ENCODE measurements at regions not wholly inside any gene's neighbourhood (a gene's known extent, or its start where the extent isn't known, plus 50 kb on each side); places are given as distances from the start of the nearest gene placed in this dataset.
"Not testable (repeated sequence)": the region's sequence is repeated elsewhere in the genome, so short reads cannot be mapped to it uniquely, and the experiment has no call there.

- Histone ChIP-seq H3K4me3 (no peak overlapping the region), H3K36me3 (no peaks in the 10 kb centered on the region), H3K4me1 (no peaks in the 10 kb centered on the region), H3K27ac (peak overlapping the region in 1 of 2 donors; percentile 54), H3K27me3 (no peaks in the 10 kb centered on the region), H3K9me3 (peaks cover 0 to 4% of the 10 kb centered on the region in 2 donors)
- DNase-seq (ENCODE audit: low spot score in 2 of 2): no peak
- TF ChIP-seq POLR2AphosphoS5 (IDR thresholded peaks at IDR 0.05) (no peak), POLR2A (IDR thresholded peaks at IDR 0.05) (no peak)
- TF ChIP-seq, protein P1, sequence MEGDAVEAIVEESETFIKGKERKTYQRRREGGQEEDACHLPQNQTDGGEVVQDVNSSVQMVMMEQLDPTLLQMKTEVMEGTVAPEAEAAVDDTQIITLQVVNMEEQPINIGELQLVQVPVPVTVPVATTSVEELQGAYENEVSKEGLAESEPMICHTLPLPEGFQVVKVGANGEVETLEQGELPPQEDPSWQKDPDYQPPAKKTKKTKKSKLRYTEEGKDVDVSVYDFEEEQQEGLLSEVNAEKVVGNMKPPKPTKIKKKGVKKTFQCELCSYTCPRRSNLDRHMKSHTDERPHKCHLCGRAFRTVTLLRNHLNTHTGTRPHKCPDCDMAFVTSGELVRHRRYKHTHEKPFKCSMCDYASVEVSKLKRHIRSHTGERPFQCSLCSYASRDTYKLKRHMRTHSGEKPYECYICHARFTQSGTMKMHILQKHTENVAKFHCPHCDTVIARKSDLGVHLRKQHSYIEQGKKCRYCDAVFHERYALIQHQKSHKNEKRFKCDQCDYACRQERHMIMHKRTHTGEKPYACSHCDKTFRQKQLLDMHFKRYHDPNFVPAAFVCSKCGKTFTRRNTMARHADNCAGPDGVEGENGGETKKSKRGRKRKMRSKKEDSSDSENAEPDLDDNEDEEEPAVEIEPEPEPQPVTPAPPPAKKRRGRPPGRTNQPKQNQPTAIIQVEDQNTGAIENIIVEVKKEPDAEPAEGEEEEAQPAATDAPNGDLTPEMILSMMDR (IDR thresholded peaks at IDR 0.05): no peak
- intact Hi-C loops (cut with DNase I; ENCODE audit: low total_unique reads): no loop called here
These were observed 85.6 kb downstream of the RAP2B start for GRCh38 chr3:153247331-153248330.

- H3K4me1 ChIP-seq; H3K9me3 ChIP-seq; H3K27ac ChIP-seq; H3K4me3 ChIP-seq; H3K36me3 ChIP-seq; DNase-seq (ENCODE audit: low spot score in 2 of 2); H3K27me3 ChIP-seq; intact Hi-C loops (cut with DNase I; ENCODE audit: low total_unique reads): not testable (repeated sequence)
These were observed 86.8 kb downstream of the RAP2B start for GRCh38 chr3:153248835-153249234.

GRCh38 chr3:153249906-153250305 lies 87.9 kb downstream of the RAP2B start:
- Histone ChIP-seq H3K27me3 (no peaks in the 10 kb centered on the region), H3K27ac (no peak overlapping the region), H3K4me1 (no peaks in the 10 kb centered on the region), H3K36me3 (no peaks in the 10 kb centered on the region), H3K9me3 (peaks cover 0 to 4% of the 10 kb centered on the region in 2 donors), H3K4me3 (no peak overlapping the region)
- intact Hi-C loops (cut with DNase I; ENCODE audit: low total_unique reads): loop anchor here (10.0 kb wide), 1 partner anchor 175 kb away; no protein-coding TSS in a partner anchor
- TF ChIP-seq POLR2AphosphoS5 (IDR thresholded peaks at IDR 0.05) (no peak), POLR2A (IDR thresholded peaks at IDR 0.05) (no peak)
- TF ChIP-seq, protein P1 (IDR thresholded peaks at IDR 0.05): no peak
- DNase-seq (ENCODE audit: low spot score in 2 of 2): no peak

DNA sequence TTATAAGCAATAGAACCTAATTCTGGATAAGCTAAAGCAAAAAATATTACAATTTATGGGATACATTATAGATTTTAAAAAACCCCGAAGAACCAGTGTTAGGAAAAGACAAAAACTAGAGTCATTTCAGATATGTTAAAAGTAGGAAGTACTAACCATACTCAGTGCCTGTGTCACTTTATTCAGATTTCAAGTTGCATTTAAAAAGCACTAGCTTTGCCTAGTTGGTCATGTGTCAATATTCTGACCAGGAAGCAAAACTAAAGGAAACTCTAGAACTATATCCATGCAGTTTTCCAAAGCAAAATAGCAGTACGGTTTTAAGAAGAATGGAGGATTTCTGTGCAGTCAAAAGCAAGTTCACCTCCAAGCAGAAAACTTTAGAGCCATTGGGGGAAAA lies 88.4 kb downstream of the RAP2B start:
- Histone ChIP-seq H3K4me1 (no peaks in the 10 kb centered on the region), H3K27me3 (no peaks in the 10 kb centered on the region), H3K36me3 (no peaks in the 10 kb centered on the region), H3K4me3 (no peak overlapping the region), H3K9me3 (peaks cover 0 to 4% of the 10 kb centered on the region in 2 donors), H3K27ac (no peak overlapping the region)
- TF ChIP-seq POLR2A (IDR thresholded peaks at IDR 0.05): no peak
- TF ChIP-seq, protein P1 (IDR thresholded peaks at IDR 0.05): no peak
- no peak for TF ChIP-seq POLR2AphosphoS5 (IDR thresholded peaks at IDR 0.05)
- intact Hi-C loops (cut with DNase I; ENCODE audit: low total_unique reads): loop anchor here (10.0 kb wide), 1 partner anchor 176 kb away; no protein-coding TSS in a partner anchor
- no peak for DNase-seq (ENCODE audit: low spot score in 2 of 2)

GRCh38 chr3:153252963-153253362 lies 90.9 kb downstream of the RAP2B start:
- TF ChIP-seq POLR2A (IDR thresholded peaks at IDR 0.05): no peak
- TF ChIP-seq, protein P1 (IDR thresholded peaks at IDR 0.05): no peak
- TF ChIP-seq POLR2AphosphoS5 (IDR thresholded peaks at IDR 0.05): no peak
- Histone ChIP-seq H3K4me1 (no peaks in the 10 kb centered on the region), H3K27ac (no peak overlapping the region), H3K36me3 (no peaks in the 10 kb centered on the region), H3K4me3 (no peak overlapping the region), H3K9me3 (peaks cover 0 to 4% of the 10 kb centered on the region in 2 donors), H3K27me3 (no peaks in the 10 kb centered on the region)
- intact Hi-C loops (cut with DNase I; ENCODE audit: low total_unique reads): loop anchor here (10.0 kb wide), 1 partner anchor 178 kb away; no protein-coding TSS in a partner anchor
- DNase-seq (ENCODE audit: low spot score in 2 of 2): no peak

All from breast epithelium (tissue), 4 donors.